Lower lobe of right lung (tissue), 2 donors: ENCODE measurements at regions not wholly inside any gene's neighbourhood (a gene's known extent, or its start where the extent isn't known, plus 50 kb on each side); places are given as distances from the start of the nearest gene placed in this dataset.

Experiments used
- ATAC-seq, 2 donors: fragments of 200-7000 bp; cut with Tn5 transposase; one replicate each; pipeline ENCODE4 v1.9.1; 2020 to 2022; ENCODE audit warnings: mild to moderate bottlenecking in 2 of 2, moderate library complexity in 2 of 2
- DNase-seq: peaks from one replicate; pipeline ENCODE4 v3.0.0-alpha.2; 2020
- H3K27ac ChIP-seq: fragments of 200-600 bp; one replicate; pipeline ENCODE4 v1.8.0; 2022
- H3K27me3 ChIP-seq: fragments of 200-600 bp; one replicate; pipeline ENCODE4 v1.8.0; 2022; ENCODE audit warnings: low read depth
- H3K36me3 ChIP-seq: fragments of 200-600 bp; one replicate; pipeline ENCODE4 v1.8.0; 2022; ENCODE audit warnings: mild to moderate bottlenecking
- H3K4me1 ChIP-seq: fragments of 200-600 bp; one replicate; pipeline ENCODE4 v1.8.0; 2022
- H3K4me3 ChIP-seq: fragments of 200-600 bp; one replicate; pipeline ENCODE4 v1.8.0; 2022; ENCODE audit warnings: mild to moderate bottlenecking
- H3K9me3 ChIP-seq: fragments of 200-600 bp; one replicate; pipeline ENCODE4 v1.8.0; 2022
- CTCF ChIP-seq: fragments of 200-600 bp; IDR thresholded peaks from one replicate; pipeline ENCODE4 v1.8.0; 2022; ENCODE audit warnings: antibody characterized with exemption, mild to moderate bottlenecking
- intact Hi-C: fragments of 100-400 bp; cut with DNase I; formaldehyde crosslinking; loops from one replicate; pipeline ENCODE4 v1.11.0; 2022
- donor health status: DM: no; HTN: yes; CAD: no; lungs with severe emphysema.

GRCh38 chr6:3625980-3626563 is 125.4 kb downstream of the PXDC1 start:
- DNase-seq = no peak
- intact Hi-C loops = no loop called here
- no peak for TF ChIP-seq CTCF

GRCh38 chr6:3625149-3625979 is 126.1 kb downstream of the PXDC1 start:
- Histone ChIP-seq H3K9me3 (no peaks in the 10 kb centered on the region), H3K4me3 (no peak overlapping the region), H3K27me3 (peaks cover 10% of the 10 kb centered on the region), H3K27ac (no peak overlapping the region), H3K4me1 (no peaks in the 10 kb centered on the region), H3K36me3 (no peaks in the 10 kb centered on the region)
- DNase-seq = no peak
- no peak for ATAC-seq
- TF ChIP-seq CTCF = no peak
- intact Hi-C loops = no loop called here

More at GRCh38 chr6:3625980-3626563, 125.4 kb downstream of the PXDC1 start:
- no peaks in the 10 kb centered on the region for H3K4me1 ChIP-seq
- peaks cover 10% of the 10 kb centered on the region for H3K27me3 ChIP-seq
- H3K27ac ChIP-seq = no peak overlapping the region
- no peaks in the 10 kb centered on the region for H3K36me3 ChIP-seq
- H3K9me3 ChIP-seq = no peaks in the 10 kb centered on the region
- no peak overlapping the region for H3K4me3 ChIP-seq
- no peak for ATAC-seq

- no peak for TF ChIP-seq CTCF
- Histone ChIP-seq H3K27ac (no peak overlapping the region), H3K4me1 (no peaks in the 10 kb centered on the region), H3K4me3 (no peak overlapping the region), H3K27me3 (peaks cover 10% of the 10 kb centered on the region), H3K9me3 (no peaks in the 10 kb centered on the region), H3K36me3 (no peaks in the 10 kb centered on the region)
- DNase-seq = no peak
- ATAC-seq = no peak
- intact Hi-C loops = no loop called here
Measured at GRCh38 chr6:3624250-3625136, 127.0 kb downstream of the PXDC1 start.

GRCh38 chr6:3623451-3624249 is 127.9 kb downstream of the PXDC1 start:
- intact Hi-C loops = no loop called here
- no peak overlapping the region for H3K4me3 ChIP-seq
- H3K27ac ChIP-seq = no peak overlapping the region
- H3K4me1 ChIP-seq = no peaks in the 10 kb centered on the region
- H3K36me3 ChIP-seq = no peaks in the 10 kb centered on the region
- no peak for TF ChIP-seq CTCF
- H3K9me3 ChIP-seq = no peaks in the 10 kb centered on the region
- no peak for DNase-seq
- peaks cover 10% of the 10 kb centered on the region for H3K27me3 ChIP-seq
- no peak for ATAC-seq

GRCh38 chr6:3621411-3621810 is 130.1 kb downstream of the PXDC1 start:
- no peaks in the 10 kb centered on the region for H3K4me1 ChIP-seq
- no peak for ATAC-seq
- no peak overlapping the region for H3K4me3 ChIP-seq
- H3K9me3 ChIP-seq = no peaks in the 10 kb centered on the region
- TF ChIP-seq CTCF = no peak
- DNase-seq = no peak
- intact Hi-C loops = no loop called here
- H3K27ac ChIP-seq = no peak overlapping the region
- no peaks in the 10 kb centered on the region for H3K36me3 ChIP-seq
- H3K27me3 ChIP-seq = peaks cover 10% of the 10 kb centered on the region
